Activated CD8-positive, alpha-beta T cell treated with anti-CD3 and anti-CD28 coated beads for 36 hours (primary cell): ENCODE measurements at regions not wholly inside any gene's neighbourhood (a gene's known extent, or its start where the extent isn't known, plus 50 kb on each side); places are given as distances from the start of the nearest gene placed in this dataset.
"Not testable (repeated sequence)": the region's sequence is repeated elsewhere in the genome, so short reads cannot be mapped to it uniquely, and the experiment has no call there.

Source experiments
- ATAC-seq: fragments of 200-7000 bp; cut with Tn5 transposase; one replicate; pipeline ENCODE4 v1.10.0; 2021; ENCODE audit warnings: mild to moderate bottlenecking, moderate library complexity
- CTCF ChIA-PET: fragments of 350-600 bp; sonication (Branson Sonifier 250); formaldehyde crosslinking; loops from one replicate; lab custom pipeline; 2021; ENCODE audit warnings: antibody characterized with exemption; lab: Charles Lee
- POLR2A ChIA-PET: fragments of 350-600 bp; sonication (Branson Sonifier 250); formaldehyde crosslinking; loops from one replicate; lab custom pipeline; 2021; ENCODE audit warnings: antibody characterized with exemption; lab: Charles Lee
- DNase-seq: peaks from one replicate; pipeline ENCODE4 v3.0.0-alpha.2; 2020
- H3K27ac Mint-ChIP-seq: one replicate; pipeline ENCODE4 v1.8.0; 2021; ENCODE audit warnings: mild to moderate bottlenecking, mixed read lengths
- H3K27me3 Mint-ChIP-seq: one replicate; pipeline ENCODE4 v1.8.0; 2021; ENCODE audit warnings: mixed read lengths
- H3K36me3 Mint-ChIP-seq: one replicate; pipeline ENCODE4 v1.8.0; 2021; ENCODE audit warnings: low read depth, mixed read lengths
- H3K4me1 Mint-ChIP-seq: one replicate; pipeline ENCODE4 v1.8.0; 2021; ENCODE audit warnings: low read depth, mixed read lengths
- H3K4me3 Mint-ChIP-seq: one replicate; pipeline ENCODE4 v1.8.0; 2021; ENCODE audit warnings: mild to moderate bottlenecking, moderate library complexity, mixed read lengths
- H3K9me3 Mint-ChIP-seq: one replicate; pipeline ENCODE4 v1.8.0; 2021; ENCODE audit warnings: mixed read lengths
- intact Hi-C: fragments of 100-400 bp; cut with micrococcal nuclease; formaldehyde crosslinking; loops from one replicate; pipeline ENCODE4 v1.10.0; 2022
- TF ChIP-seq, protein P1 (sequence below): fragments of 200-600 bp; IDR thresholded peaks from one replicate; pipeline ENCODE4 v1.8.0; 2022; ENCODE audit warnings: antibody characterized with exemption, mild to moderate bottlenecking

DNA sequence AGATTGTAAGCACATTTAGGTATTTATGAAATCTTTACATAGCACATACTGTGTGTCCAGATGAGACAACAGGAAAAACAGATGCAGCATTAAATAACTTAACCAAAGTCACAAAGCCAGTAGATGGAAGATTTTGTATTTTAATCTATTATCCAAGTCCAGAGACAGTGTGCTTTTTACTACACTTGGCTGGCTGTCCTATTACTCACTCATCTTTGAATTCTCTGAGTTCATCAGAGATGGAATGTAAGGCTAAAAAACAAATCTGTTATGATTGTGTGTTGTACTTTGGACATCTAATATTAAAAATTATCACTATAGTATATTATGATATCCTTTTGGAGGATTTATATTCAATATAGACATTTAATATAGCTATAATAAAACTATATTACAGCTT lies 1189.4 kb downstream of the DSC3 start:
- ATAC-seq = no peak
- H3K4me3 Mint-ChIP-seq = no peak overlapping the region
- DNase-seq = no peak
- no peak overlapping the region for H3K27ac Mint-ChIP-seq
- H3K4me1 Mint-ChIP-seq = no peaks in the 10 kb centered on the region
- intact Hi-C loops = no loop called here
- H3K36me3 Mint-ChIP-seq = no peaks in the 10 kb centered on the region
- ChIA-PET CTCF (interaction anchor here (0.7 kb wide), 2 partner anchors 443 to 765 kb away, joined by 3 read pairs; no protein-coding TSS in a partner anchor), POLR2A (no interaction called here)
- no peaks in the 10 kb centered on the region for H3K27me3 Mint-ChIP-seq
- TF ChIP-seq, protein P1, sequence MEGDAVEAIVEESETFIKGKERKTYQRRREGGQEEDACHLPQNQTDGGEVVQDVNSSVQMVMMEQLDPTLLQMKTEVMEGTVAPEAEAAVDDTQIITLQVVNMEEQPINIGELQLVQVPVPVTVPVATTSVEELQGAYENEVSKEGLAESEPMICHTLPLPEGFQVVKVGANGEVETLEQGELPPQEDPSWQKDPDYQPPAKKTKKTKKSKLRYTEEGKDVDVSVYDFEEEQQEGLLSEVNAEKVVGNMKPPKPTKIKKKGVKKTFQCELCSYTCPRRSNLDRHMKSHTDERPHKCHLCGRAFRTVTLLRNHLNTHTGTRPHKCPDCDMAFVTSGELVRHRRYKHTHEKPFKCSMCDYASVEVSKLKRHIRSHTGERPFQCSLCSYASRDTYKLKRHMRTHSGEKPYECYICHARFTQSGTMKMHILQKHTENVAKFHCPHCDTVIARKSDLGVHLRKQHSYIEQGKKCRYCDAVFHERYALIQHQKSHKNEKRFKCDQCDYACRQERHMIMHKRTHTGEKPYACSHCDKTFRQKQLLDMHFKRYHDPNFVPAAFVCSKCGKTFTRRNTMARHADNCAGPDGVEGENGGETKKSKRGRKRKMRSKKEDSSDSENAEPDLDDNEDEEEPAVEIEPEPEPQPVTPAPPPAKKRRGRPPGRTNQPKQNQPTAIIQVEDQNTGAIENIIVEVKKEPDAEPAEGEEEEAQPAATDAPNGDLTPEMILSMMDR = no peak
- peaks cover 8% of the 10 kb centered on the region for H3K9me3 Mint-ChIP-seq

DNA sequence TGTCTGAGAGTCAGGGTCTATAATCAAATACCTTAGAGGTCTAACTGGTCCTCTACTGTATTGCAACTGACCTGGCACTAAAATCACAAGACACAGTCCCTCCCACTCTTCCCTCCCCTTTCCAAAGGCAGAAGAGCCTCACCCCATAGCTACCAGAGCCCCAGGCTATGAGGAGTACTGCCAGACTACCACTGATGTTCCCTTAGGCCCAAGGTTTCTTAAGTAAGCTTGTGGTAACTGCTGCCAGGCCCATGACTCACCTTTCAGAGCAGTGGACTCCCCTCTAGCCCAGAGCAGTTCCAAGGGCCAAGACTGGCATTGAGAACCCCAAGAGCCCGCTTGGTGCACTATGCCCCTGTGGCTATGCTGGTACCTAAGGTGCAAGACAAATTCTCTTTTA lies 1193.4 kb downstream of the DSC3 start:
- TF ChIP-seq, protein P1 = no peak
- H3K4me3 Mint-ChIP-seq = no peak overlapping the region
- no peak for ATAC-seq
- peaks cover 12% of the 10 kb centered on the region for H3K9me3 Mint-ChIP-seq
- H3K4me1 Mint-ChIP-seq = no peaks in the 10 kb centered on the region
- CTCF ChIA-PET = no interaction called here
- intact Hi-C loops = no loop called here
- POLR2A ChIA-PET = no interaction called here
- no peak for DNase-seq
- no peaks in the 10 kb centered on the region for H3K27me3 Mint-ChIP-seq
- no peaks in the 10 kb centered on the region for H3K36me3 Mint-ChIP-seq
- no peak overlapping the region for H3K27ac Mint-ChIP-seq

DNA sequence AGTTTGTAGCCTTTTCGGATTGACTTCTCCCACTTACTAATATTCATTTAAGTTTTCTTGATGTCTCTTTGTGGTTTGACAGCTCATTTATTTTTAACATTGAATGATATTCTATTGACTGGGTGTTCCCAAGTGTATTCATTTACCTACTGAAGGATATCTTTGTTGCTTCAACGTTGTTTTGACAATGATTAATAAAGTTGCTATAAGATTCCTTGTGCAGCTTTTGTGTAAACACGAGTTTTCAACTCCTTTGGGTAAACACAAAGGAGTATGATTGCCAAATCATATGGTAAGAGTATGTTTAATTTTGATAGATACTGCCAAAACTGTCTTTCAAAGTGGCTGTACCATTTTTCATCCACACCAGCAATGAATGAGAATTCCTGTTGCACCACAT lies 1200.9 kb downstream of the DSC3 start:
- Mint-ChIP-seq H3K36me3 (no peaks in the 10 kb centered on the region), H3K4me3 (no peak overlapping the region), H3K9me3 (peaks cover 6% of the 10 kb centered on the region), H3K4me1 (no peaks in the 10 kb centered on the region), H3K27me3 (no peaks in the 10 kb centered on the region), H3K27ac (no peak overlapping the region)
- DNase-seq (no peak), ATAC-seq (no peak)
- TF ChIP-seq, protein P1 = no peak
- ChIA-PET POLR2A (no interaction called here), CTCF (no interaction called here)
- intact Hi-C loops = no loop called here

DNA sequence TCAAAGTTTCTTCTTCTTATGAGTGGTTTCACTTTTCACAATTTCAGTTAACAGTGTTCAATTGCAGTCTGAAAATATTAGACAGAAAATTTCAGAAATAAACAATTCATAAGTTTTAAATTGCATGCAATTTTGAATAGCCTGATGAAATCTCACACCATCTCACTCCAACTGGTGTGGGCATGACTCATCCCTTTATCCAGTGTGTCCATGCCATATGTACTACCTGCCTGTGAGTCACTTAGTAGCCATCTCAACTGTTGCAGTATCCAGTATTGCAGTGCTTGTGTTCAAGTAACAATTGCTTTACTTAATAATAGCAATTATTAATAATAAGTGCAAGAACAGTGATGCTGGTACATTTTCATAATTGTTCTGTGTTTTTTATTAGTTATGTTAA lies 1202.5 kb downstream of the DSC3 start:
- intact Hi-C loops = no loop called here
- H3K4me1 Mint-ChIP-seq = no peaks in the 10 kb centered on the region
- ATAC-seq (no peak), DNase-seq (no peak)
- POLR2A ChIA-PET = no interaction called here
- H3K4me3 Mint-ChIP-seq = no peak overlapping the region
- H3K27me3 Mint-ChIP-seq = no peaks in the 10 kb centered on the region
- H3K27ac Mint-ChIP-seq = no peak overlapping the region
- H3K36me3 Mint-ChIP-seq = no peaks in the 10 kb centered on the region
- TF ChIP-seq, protein P1 = no peak
- H3K9me3 Mint-ChIP-seq = peaks cover 5% of the 10 kb centered on the region
- CTCF ChIA-PET = no interaction called here

DNA sequence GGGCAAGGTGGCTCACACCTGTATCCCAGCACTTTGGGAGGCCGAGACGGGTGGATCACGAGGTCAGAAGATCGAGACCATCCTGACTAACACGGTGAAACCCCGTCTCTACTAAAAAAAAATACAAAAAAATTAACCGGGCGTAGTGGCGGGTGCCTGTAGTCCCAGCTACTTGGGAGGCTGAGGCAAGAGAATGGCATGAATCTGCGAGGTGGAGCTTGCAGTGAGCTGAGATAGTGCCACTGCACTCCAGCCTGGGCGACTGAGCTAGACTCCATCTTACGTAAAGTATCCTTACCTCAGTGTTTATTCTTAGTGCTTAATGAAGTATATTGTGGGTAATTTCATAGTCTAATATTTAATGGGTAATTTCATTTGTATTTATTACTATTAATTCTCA lies 1203.6 kb downstream of the DSC3 start:
- not testable (repeated sequence) for H3K27ac Mint-ChIP-seq

DNA sequence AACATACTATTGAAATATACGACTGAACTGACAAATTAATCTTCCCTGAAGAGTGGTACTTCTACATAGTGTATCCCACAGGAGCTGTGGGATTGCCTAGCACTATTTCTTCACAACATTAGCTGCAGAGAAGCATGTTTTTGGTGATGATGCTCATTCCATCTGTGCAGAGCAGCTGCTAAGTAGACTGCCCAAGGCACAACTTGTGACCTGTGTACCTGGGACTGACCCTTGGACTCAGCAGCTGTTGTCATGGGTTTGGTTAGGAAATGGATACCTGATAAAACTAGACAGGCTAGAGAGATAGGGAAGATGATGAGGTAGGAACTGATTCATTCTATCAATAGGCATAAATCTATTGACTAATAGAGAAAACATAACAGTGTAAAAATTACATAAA lies 1204.0 kb downstream of the DSC3 start:
- Mint-ChIP-seq H3K27me3 (no peaks in the 10 kb centered on the region), H3K4me3 (no peak overlapping the region), H3K27ac (no peak overlapping the region), H3K36me3 (no peaks in the 10 kb centered on the region), H3K9me3 (peaks cover 2% of the 10 kb centered on the region), H3K4me1 (no peaks in the 10 kb centered on the region)
- DNase-seq (no peak), ATAC-seq (no peak)
- TF ChIP-seq, protein P1 = no peak
- intact Hi-C loops = no loop called here
- POLR2A ChIA-PET = no interaction called here
- CTCF ChIA-PET = no interaction called here

More for the DNA sequence above, 1203.6 kb downstream of the DSC3 start:
- H3K27me3 Mint-ChIP-seq, ATAC-seq, H3K4me1 Mint-ChIP-seq, H3K4me3 Mint-ChIP-seq, H3K36me3 Mint-ChIP-seq, intact Hi-C loops, DNase-seq, POLR2A ChIA-PET, H3K9me3 Mint-ChIP-seq: not testable (repeated sequence)
- CTCF ChIA-PET = interaction anchor here (0.7 kb wide), 1 partner anchor 17 kb away, joined by 4 read pairs; no protein-coding TSS in a partner anchor
